GM21515 (cell line): ENCODE measurements at regions not wholly inside any gene's neighbourhood (a gene's known extent, or its start where the extent isn't known, plus 50 kb on each side); places are given as distances from the start of the nearest gene placed in this dataset.
A peak's percentile ranks its signal among the peaks of the same experiment; 100 is the strongest.

Experiments used
- ATAC-seq: cut with Tn5 transposase; IDR thresholded peaks from one replicate; pipeline ENCODE4 v1.9.1; 2021; ENCODE audit not compliant: unreplicated experiment

- no peak for ATAC-seq
Observed at GRCh38 chr21:31470896-31471694, 127.0 kb upstream of the TIAM1 start.

DNA sequence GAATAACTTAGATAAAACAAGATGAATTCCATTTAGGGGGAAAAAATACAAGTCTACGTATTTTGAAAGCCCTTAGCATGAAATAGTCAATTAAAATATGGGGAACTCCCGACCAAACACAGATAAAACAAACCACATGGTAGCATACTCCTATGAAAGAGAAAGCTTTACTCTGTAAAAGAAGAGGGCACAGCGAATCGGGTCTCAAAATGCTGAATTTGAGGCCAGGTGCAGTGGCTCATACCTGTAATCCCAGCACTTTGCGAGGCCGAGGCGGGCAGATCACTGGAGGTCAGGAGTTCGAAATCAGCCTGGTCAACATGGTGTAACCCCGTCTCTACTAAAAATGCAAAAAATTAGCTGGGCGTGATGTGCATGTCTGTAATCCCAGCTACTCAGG is 116.9 kb upstream of the TIAM1 start:
- no peak for ATAC-seq

GRCh38 chr21:31459457-31459856 is 115.4 kb upstream of the TIAM1 start:
- no peak for ATAC-seq

DNA sequence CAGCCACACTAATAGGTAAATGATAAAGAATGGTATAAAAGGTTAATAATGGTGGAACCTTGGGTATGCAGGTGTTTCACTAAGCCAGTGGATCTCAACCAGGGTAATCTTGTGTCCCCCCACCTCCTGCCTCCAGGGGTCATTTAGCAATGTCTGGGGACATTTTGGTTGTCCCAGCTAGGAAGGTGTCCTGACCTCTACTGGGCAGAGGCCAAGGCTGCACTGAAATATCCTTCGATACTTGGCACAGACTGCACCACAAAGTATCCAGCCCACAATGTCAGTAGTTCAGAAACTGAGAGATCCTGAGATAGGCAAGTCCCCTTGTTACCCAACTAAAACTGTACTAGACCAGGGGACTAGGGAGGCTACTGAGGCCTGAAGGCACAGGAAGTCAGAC is 113.6 kb upstream of the TIAM1 start:
- ATAC-seq: no peak

DNA sequence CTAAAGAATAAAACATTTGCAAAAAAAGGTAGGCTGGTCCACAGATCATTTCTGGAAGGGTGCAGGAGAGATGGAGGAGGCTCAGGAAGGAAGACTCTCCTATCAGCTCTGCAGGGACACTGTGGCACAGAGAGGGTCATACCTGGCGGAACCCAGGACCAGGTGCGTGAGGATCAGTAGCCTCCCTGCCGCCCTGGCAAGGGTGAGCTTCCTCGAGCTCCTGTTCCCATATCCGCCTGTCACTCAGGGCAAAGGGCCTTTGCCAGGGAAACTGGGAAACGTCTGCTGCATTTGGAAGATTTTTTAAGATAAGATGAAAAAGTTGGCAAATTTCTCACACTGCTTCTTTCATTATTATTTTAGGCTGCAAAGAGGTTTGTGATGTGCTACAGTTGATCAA is 112.1 kb upstream of the TIAM1 start:
- ATAC-seq: no peak

DNA sequence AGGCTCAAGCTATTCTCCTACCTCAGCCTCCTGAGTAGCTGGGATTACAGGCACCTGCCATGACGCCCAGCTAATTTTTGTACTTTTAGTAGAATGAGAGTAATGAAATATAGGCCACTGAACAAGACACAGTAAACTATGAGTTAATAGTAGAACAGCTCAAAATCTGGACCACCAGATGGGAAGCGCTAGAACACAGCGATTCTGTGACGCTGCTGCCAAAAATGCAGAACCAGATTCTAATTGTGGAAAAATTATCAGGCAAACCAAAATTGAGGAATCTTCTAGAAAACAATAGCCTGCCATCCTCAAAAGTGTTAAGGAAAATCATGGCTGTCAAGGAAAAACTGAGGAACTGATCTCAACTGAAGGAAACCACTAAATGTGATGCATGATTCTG is 111.4 kb upstream of the TIAM1 start:
- no peak for ATAC-seq

DNA sequence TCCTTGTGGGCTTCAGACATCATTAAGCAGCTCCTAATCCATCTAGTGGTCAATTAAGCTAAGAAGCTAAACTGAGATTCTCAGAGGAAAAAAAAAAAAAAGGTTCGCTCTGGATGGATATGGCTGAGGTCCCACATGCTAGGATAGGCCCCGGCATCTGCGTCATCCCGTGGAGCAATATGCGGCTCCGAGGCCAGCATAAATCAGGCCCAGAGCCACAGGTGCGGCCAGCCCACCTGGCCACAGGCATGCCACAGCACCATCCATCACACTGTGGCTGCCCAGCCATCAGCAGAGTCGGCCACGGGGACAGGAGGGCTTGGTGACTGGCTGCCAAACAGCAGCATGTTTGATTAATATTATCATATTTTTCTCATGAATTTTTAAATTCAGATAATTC is 106.9 kb upstream of the TIAM1 start:
- ATAC-seq: no peak

- ATAC-seq: no peak
Observed at GRCh38 chr21:31449921-31450535, 106.0 kb upstream of the TIAM1 start.

- ATAC-seq: no peak
Observed at GRCh38 chr21:31448496-31448895, 104.4 kb upstream of the TIAM1 start.

DNA sequence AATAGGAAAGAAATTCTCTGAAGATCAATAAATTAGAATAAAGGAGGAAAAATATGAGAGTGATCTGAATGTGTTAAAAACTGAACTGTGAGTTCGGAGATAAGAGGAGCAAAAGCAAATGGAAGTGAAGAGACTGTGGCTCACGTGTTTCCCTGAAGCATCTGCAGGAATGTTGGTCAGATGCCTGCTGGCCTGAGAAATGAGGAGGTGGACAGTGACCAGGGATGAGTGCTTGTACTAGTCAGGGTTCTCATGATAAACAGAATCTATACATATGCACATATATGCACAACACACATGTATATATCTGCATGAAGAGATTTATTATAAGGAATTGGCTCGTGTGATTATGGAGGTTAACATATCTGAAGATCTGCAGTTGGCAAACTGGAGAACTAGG is 103.4 kb upstream of the TIAM1 start:
- ATAC-seq: no peak

DNA sequence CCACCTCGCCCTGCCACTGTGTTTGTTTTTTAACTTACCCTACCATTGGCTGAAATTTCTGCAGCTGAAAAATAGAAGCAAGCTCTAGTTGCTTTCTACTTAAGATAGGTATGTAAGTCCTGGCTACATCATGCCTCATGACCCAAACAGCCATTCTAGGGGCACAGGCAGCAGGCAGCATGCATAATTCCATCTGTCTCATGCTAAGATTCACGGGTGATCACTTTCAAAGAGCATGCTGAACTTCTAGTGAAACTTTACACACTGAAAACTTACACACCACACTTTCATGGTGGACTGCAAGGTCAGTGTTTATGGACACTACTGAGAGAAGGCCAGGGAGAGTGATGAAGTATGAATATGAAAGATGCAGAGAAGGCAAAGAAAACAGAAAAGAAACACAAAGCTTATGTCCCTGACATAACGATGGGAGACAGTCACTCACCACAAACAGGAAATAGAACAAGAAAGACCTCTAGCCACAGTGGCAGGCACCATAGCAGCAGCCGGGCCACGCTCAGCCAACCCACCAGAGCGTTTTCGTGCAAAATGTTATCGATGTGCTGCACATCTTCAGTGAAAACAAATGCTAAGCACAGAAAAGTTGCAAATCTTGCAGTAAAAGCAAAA is 102.3 kb upstream of the TIAM1 start:
- peak; percentile 58 for ATAC-seq

DNA sequence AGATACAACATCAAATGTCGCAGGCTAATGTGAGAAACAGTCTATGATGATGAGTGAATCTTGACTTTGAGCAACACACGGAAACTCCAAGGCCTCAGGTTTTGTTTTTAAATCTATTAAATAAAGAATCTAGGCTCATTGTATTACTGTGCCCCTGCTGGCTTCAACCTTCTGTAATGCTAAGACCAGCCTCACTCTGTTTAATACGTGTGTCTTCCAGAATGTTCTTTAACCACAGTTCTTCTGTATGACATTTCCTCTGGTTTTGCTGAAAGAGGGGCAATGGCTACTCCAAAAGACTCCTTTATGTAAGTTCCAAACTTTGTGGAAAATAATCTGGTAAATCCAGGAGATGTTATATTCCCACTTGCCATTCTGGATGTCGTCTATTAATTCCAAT is 101.1 kb upstream of the TIAM1 start:
- no peak for ATAC-seq

GRCh38 chr21:31443736-31444521 is 99.9 kb upstream of the TIAM1 start:
- ATAC-seq: no peak

DNA sequence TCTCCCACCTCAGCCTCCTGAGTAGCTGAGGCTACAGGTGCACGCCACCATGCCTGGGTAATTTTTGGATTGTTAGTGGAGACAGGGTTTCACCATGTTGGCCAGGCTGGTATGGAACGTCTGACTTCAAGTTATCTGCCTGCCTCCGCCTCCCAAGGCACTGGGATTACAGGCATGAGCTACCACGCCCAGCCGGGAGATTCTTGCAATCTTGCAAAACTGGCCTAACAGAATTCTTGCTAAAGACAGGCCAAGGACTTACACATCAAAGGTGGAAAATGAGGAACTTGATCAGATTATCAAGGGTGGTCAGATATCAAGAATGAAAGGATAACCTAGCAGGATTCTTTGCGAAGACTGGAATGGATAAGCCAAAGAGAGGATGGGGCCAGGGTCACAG is 98.3 kb upstream of the TIAM1 start:
- ATAC-seq: no peak

DNA sequence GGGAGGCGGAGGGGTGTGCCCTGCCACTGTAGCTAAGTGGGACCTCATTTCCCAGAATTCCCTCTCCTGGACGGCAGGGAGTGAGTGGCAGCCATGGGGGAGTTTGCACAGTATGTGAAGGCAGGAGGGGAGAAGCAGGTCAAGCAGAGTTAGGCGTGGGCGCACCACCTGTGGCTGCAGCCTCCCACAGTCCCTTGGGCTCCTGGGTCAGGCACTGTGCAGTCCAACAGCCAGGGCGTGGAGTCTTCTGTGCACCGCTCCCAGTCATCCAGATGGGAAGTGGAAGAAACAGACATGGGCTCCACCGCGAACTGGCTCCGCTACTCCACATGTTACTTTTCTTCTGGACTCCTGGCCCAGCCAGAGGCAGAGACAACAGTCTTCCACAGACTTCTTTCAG is 85.4 kb upstream of the TIAM1 start:
- no peak for ATAC-seq

DNA sequence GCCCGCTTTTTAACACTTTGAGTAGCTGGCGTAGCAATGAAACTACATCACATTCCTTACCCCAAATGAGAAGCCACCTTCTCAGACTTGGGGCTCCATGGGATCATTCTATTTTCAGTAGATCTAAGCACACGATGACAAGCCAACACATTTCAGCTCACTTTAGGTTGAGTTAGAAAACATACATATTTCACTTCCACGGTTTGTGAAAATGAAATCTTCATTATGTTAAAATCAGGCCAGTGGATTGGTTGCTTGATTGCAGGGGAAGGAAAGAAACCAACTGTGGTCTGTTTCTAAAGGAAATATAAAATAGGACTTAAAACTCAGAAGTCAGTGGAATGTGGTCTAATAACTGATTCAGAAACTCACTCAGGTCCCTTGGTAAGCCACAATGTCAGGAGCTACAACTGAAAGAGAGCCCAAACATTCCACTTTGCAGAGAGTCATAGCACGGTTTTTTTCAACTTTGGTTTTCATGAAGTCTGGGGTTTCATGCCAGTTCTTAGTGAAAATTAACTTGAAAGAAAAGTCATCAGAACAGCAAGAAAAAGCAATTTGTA is 82.3 kb upstream of the TIAM1 start:
- ATAC-seq: no peak

DNA sequence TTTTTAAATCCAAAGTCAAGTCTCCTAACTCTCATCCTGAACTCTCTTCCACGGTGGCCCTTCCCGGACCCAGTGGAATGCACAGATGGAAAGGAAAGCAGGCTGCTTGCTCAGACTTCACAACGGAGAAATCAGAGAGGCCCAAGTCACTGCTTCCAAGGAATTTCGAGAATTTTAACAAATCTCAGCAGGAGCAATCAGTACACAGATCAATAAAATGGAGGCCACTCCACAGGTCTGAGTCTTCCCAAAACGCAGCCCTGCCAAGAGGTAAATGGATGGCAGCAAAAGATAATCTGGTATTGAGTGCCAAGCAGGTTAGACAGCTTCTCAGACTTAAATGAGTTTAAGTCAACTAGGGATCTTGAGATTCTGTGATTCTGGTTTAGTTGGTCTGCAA is 81.1 kb upstream of the TIAM1 start:
- no peak for ATAC-seq

- no peak for ATAC-seq
Observed at GRCh38 chr21:31424058-31424457, 80.0 kb upstream of the TIAM1 start.

DNA sequence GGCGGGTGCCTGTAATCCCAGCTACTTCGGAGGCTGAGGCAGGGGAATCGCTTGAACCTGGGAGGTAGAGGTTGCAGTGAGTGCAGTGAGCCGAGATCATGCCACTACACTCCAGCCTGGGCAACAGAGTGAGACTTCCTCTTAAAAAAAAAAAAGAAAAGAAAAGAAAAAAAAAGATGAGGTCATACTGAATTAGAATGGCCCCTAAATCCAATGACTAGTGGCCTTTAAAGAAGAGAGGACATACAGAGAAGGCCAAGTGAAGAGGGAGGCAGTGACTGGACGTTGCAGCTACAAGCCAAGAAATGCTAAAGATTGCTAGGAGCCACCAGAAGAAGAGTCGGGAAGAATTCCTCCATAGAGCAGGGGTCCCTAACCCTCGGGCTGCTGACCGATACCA is 76.9 kb upstream of the TIAM1 start:
- ATAC-seq: no peak

DNA sequence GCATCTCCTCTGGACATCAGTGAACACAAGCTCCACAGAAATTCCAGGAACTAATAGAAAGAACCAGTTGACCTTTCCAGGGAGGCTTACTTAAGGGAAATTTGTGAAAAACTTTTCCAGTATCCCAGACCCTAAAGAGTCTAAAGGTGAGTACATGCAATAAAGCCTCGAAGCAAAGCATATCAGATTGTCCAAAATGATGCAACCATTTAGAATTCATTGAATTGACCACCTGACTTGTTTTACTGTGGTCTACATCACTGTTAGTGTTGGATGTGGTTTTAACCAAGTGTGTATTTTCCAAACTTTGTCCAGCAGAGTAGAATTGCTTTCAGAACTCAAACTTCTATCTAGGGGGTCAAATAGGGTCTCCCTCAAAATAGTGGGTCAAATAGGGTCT is 76.3 kb upstream of the TIAM1 start:
- no peak for ATAC-seq

GRCh38 chr21:31418377-31419001 is 74.4 kb upstream of the TIAM1 start:
- no peak for ATAC-seq
